HFFc6 (cell line): ENCODE measurements at regions not wholly inside any gene's neighbourhood (a gene's known extent, or its start where the extent isn't known, plus 50 kb on each side); places are given as distances from the start of the nearest gene placed in this dataset.

ENCODE experiments used
- DNase-seq: peaks from one replicate; pipeline ENCODE4 v3.0.0-alpha.2; 2018
- H3K27ac Mint-ChIP-seq: 2 replicates; pipeline ENCODE4 v1.8.0; 2020; ENCODE audit warnings: mild to moderate bottlenecking, mixed read lengths
- H3K27me3 Mint-ChIP-seq: 2 replicates; pipeline ENCODE4 v1.8.0; 2021; ENCODE audit warnings: mild to moderate bottlenecking, moderate library complexity, mixed read lengths; ENCODE audit not compliant: insufficient read depth
- H3K36me3 Mint-ChIP-seq: 2 replicates; pipeline ENCODE4 v1.8.0; 2021; ENCODE audit warnings: low read depth, mixed read lengths
- H3K4me1 Mint-ChIP-seq: 2 replicates; pipeline ENCODE4 v1.8.0; 2020; ENCODE audit warnings: low read depth, mixed read lengths
- H3K4me3 Mint-ChIP-seq: 2 replicates; pipeline ENCODE4 v1.8.0; 2020; ENCODE audit warnings: mild to moderate bottlenecking, moderate library complexity, mixed read lengths
- H3K9me3 Mint-ChIP-seq: 2 replicates; pipeline ENCODE4 v1.8.0; 2020; ENCODE audit warnings: mild to moderate bottlenecking, mixed read lengths
- TF ChIP-seq, protein P1 (sequence below): fragments of 200-600 bp; sonication (generic); IDR thresholded peaks from 2 replicates; pipeline ENCODE4 v1.5.0; 2021; ENCODE audit warnings: antibody characterized with exemption, mild to moderate bottlenecking

DNA sequence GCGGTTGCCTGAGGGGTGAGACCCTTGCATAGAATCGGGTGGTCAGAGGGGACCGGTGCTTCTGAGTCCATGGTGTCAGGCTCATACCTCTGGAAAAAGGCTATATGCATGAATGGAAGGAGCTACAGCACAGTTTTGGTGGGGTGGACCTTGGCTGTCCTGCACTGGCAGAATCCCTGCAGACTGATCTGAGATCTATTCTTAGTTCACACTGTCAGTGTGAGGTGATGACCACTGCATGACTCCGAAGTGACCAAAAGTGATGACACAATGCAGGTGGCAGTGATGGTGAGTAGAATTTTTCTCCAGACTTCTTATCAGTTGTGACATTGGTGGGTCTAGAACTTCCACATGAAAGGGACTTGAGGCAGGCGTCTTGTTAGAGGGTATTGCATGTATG lies 105.2 kb upstream of the SLC28A3 start:
- no peak overlapping the region for H3K4me3 Mint-ChIP-seq
- DNase-seq, result no peak
- TF ChIP-seq, protein P1, sequence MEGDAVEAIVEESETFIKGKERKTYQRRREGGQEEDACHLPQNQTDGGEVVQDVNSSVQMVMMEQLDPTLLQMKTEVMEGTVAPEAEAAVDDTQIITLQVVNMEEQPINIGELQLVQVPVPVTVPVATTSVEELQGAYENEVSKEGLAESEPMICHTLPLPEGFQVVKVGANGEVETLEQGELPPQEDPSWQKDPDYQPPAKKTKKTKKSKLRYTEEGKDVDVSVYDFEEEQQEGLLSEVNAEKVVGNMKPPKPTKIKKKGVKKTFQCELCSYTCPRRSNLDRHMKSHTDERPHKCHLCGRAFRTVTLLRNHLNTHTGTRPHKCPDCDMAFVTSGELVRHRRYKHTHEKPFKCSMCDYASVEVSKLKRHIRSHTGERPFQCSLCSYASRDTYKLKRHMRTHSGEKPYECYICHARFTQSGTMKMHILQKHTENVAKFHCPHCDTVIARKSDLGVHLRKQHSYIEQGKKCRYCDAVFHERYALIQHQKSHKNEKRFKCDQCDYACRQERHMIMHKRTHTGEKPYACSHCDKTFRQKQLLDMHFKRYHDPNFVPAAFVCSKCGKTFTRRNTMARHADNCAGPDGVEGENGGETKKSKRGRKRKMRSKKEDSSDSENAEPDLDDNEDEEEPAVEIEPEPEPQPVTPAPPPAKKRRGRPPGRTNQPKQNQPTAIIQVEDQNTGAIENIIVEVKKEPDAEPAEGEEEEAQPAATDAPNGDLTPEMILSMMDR, result no peak
- H3K4me1 Mint-ChIP-seq, result no peaks in the 10 kb centered on the region
- H3K27me3 Mint-ChIP-seq, result peaks cover 2% of the 10 kb centered on the region; the same call in 1 of the 2 replicates
- no peak overlapping the region for H3K27ac Mint-ChIP-seq
- H3K36me3 Mint-ChIP-seq, result no peaks in the 10 kb centered on the region
- peaks cover 22% of the 10 kb centered on the region for H3K9me3 Mint-ChIP-seq

DNA sequence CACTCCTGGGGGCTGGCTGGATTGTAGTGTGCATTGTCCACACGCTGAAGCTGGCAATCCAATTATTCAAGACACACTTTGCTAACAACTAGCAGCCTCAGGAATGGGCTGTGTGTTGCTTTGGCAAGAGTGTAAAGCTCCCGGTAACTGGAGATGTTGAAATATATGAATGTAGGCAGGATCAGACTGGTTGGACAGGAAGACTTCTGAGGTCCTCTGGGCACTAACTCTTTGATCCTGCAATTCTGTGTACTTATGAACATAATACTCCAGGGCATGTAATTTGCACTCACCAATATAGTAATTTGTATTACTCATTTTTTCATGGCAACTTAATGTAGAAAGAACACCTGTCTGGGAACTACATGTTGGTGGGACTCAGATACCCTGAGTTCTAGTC lies 106.7 kb upstream of the SLC28A3 start:
- H3K9me3 Mint-ChIP-seq, result peaks cover 22% of the 10 kb centered on the region
- H3K27me3 Mint-ChIP-seq, result peaks cover 2% of the 10 kb centered on the region; the same call in 1 of the 2 replicates
- no peak overlapping the region for H3K27ac Mint-ChIP-seq
- no peak overlapping the region for H3K4me3 Mint-ChIP-seq
- no peaks in the 10 kb centered on the region for H3K36me3 Mint-ChIP-seq
- DNase-seq, result no peak
- TF ChIP-seq, protein P1, result no peak
- no peaks in the 10 kb centered on the region for H3K4me1 Mint-ChIP-seq

DNA sequence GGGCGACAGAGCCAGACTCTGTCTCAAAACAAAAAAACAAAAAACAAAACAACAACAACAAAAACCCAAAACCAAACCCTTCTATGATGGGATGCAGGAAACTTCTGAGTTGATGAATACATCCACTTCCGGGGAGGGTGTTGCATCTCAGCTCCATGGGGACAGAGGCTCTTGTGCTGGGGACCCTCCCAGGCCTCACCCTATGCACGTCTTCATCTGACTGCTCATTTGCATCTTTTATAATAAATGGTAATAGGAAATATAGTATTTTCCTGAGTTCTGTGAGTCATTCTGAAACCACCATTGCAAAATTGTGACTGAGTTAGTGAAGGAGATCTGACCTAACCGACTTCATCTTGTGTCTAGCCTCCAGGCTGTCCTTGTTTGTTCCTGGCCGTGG lies 109.5 kb upstream of the SLC28A3 start:
- TF ChIP-seq, protein P1, result no peak
- H3K36me3 Mint-ChIP-seq, result no peaks in the 10 kb centered on the region
- no peak overlapping the region for H3K4me3 Mint-ChIP-seq
- H3K4me1 Mint-ChIP-seq, result no peaks in the 10 kb centered on the region
- DNase-seq, result no peak
- no peak overlapping the region for H3K27ac Mint-ChIP-seq
- peaks cover 24% of the 10 kb centered on the region for H3K9me3 Mint-ChIP-seq
- H3K27me3 Mint-ChIP-seq, result peaks cover 2% of the 10 kb centered on the region; the same call in 1 of the 2 replicates

DNA sequence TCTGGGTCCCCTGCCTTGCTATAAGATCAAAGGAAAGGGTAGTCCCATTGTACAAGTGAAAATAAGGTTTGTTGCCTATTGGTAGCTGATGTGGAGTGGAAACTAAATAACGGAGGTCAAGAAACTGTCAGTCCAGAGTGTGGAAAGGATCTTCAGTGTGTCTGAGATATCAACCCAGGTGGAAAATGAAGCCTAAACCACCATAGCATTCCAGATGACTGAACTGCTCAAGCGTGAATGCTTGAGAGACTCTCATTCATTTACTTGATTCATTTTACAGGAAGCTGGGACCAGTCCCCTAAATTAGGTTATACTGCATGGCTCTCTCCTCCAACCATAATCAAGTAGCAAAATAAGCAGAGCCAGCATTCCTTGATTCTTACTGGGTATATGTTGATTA lies 116.0 kb upstream of the SLC28A3 start:
- no peak overlapping the region for H3K4me3 Mint-ChIP-seq
- no peaks in the 10 kb centered on the region for H3K36me3 Mint-ChIP-seq
- H3K27ac Mint-ChIP-seq, result no peak overlapping the region
- TF ChIP-seq, protein P1, result no peak
- H3K27me3 Mint-ChIP-seq, result no peaks in the 10 kb centered on the region
- H3K9me3 Mint-ChIP-seq, result peaks cover 40% of the 10 kb centered on the region
- no peak for DNase-seq
- no peaks in the 10 kb centered on the region for H3K4me1 Mint-ChIP-seq

DNA sequence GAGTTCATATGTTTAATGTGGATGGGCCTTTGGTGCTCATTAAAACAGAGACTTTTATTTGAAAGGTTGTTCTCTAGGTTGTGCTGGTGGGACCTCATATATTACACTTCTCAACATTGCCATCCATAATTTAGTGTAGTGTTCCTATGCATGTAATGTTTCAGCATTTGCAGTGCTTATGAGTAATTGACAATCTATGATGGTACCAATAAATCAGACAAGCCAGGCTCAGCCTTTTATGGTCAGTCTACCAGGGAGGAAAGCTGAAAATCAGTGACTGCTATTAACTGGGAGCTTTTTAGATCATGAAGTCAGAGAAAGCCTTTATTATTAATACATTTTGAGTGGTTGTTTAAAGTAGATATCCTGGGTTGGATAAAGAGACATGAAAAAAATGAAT lies 120.1 kb upstream of the SLC28A3 start:
- no peak for DNase-seq
- Mint-ChIP-seq H3K27me3 (peaks cover 1% of the 10 kb centered on the region; the same call in 1 of the 2 replicates), H3K4me1 (no peaks in the 10 kb centered on the region), H3K9me3 (peaks cover 35% of the 10 kb centered on the region), H3K4me3 (no peak overlapping the region), H3K36me3 (no peaks in the 10 kb centered on the region), H3K27ac (no peak overlapping the region)
- TF ChIP-seq, protein P1, result no peak

DNA sequence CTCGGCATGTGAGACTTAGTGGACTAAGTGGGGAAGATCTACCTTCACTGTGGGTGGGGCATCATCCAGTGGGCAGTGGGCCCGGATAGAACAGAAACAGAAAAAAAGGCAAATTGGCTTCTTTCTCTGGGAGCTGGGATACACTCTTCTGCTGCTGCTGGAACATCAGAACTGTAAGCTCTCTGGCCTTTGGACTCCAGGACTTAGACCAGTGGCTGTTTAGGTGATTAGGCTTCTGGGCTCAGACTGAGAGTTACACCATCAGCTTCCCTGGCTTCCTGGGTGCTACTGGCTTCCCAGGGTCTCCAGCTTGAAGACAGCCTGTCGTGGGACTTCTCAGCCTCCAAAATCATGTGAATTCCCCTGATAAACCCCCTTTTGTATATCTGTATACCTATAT lies 122.7 kb upstream of the SLC28A3 start:
- Mint-ChIP-seq H3K9me3 (peaks cover 46% of the 10 kb centered on the region), H3K36me3 (no peaks in the 10 kb centered on the region), H3K27me3 (peaks cover 1% of the 10 kb centered on the region; the same call in 1 of the 2 replicates), H3K4me1 (no peaks in the 10 kb centered on the region), H3K27ac (no peak overlapping the region), H3K4me3 (no peak overlapping the region)
- TF ChIP-seq, protein P1, result no peak
- DNase-seq, result no peak
